GM21825 (cell line): ENCODE measurements at regions not wholly inside any gene's neighbourhood (a gene's known extent, or its start where the extent isn't known, plus 50 kb on each side); places are given as distances from the start of the nearest gene placed in this dataset.
"Not testable (repeated sequence)": the region's sequence is repeated elsewhere in the genome, so short reads cannot be mapped to it uniquely, and the experiment has no call there.

Source experiments
- ATAC-seq: cut with Tn5 transposase; IDR thresholded peaks from one replicate; pipeline ENCODE4 v1.9.1; 2021; ENCODE audit warnings: mild to moderate bottlenecking, moderate library complexity; ENCODE audit not compliant: unreplicated experiment

GRCh38 chr1:190949939-190950338 lies 472.3 kb upstream of the BRINP3 start:
- no peak for ATAC-seq

DNA sequence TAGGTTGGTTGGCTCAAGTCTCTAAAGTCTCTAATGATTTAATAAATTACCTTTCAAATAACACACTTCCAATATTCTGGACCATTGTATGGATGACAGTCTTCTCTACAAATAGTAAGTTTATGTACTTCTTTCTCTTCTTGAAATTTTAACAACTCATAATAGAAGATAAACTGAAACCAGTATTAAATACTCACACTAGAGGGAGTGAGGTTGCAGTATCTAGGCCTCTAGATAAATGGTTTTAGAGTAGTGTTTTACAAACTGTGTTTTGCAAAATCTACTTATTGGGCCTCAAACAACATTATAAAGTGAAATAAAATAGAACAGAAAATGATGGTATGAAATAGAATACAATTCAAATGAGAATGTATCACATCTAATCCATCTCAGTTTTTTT lies 479.9 kb upstream of the BRINP3 start:
- no peak for ATAC-seq

DNA sequence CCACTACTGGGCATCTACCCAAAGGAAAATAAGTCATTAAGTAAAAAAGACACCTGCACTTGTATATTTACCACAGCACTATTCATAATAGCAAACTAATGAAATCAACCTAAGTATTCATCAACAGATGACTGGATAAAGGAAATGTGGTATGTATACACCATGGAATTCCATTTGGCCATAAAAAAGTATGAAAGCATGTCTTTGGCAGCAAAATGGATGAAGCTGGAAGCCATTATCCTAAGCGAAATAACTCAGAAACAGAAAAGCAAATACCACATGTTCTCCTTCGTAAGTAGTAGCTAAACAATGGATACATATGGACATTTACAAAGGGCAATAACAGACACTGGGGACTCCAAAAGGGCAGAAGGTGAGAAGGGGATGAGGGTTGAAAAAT lies 485.7 kb upstream of the BRINP3 start:
- no peak for ATAC-seq

DNA sequence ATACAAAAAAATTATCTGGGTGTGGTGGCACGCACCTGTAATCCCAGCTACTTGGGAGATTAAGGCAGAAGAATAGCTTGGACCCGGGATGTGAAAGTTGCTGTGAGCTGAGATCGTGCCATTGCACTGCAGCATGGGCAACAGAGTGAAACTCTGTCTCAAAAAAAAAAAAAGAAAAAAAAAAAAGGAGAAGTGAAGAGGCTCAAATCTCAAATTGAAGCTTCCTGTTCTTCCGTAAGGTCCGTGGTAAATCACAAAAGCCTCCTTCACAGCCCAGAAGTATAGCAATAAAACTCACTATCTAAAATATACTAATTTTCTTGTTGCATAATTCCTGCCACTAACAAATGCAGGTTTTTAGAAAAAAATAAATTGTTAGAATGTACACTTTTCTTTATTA lies 498.2 kb upstream of the BRINP3 start:
- no peak for ATAC-seq

GRCh38 chr1:191002768-191003167 lies 525.1 kb upstream of the BRINP3 start:
- no peak for ATAC-seq

- no peak for ATAC-seq
These were observed 539.1 kb upstream of the BRINP3 start for GRCh38 chr1:191016765-191017164.

- ATAC-seq, result no peak
These were observed 545.2 kb upstream of the BRINP3 start for GRCh38 chr1:191022856-191023255.

DNA sequence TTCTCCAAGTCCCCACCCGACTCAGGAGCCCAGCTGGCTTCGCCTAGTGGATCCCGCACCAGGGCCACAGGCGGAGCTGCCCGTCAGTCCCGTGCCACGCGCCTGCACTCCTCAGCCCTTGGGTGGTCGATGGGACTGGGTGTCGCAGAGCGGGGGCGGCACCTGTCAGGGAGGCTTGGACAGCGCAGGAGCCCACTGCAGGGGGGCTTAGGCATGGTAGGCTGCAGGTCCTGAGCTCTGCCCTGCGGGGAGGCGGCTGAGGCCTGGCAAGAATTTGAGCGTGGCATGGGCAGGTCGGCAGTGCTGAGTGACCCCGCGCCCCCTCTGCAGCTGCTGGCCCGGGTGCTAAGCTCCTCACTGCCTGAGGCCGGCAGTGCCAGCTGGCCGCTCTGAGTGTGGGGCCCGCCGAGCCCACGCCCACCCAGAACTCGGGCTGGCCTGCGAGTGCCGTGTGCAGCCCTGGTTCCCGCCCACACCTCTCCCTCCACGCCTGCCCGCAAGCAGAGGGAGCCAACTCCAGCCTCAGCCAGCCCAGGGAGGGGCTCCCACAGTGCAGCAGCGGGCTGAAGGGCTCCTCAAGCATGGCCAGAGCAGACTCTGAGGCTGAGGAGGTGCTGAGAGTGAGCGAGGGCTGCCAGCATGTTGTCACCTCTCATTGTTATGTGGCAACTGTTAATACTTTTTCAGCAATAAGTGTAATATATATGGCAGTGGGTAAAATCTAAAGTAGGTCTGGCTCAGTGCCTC lies 548.4 kb upstream of the BRINP3 start:
- ATAC-seq, result no peak

DNA sequence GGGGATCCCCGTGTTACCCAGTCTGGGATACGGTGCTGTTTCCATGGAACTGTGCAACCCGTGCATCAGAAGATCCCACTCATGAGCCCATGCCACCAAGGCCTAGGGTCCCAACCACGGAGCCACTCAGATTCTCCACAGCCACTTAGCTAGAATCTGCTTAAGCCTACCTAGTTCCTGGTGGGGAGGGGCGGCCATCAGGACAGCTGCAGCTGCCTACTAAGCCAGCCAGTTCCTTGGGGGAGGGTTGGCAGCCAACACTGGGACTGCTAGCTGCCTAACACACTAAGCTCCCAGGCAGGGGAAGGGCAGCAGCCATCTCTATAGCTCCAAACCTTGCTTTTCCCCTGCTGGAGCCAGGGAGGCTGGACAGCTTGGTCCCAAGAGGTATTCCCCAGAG lies 549.2 kb upstream of the BRINP3 start:
- ATAC-seq, result no peak

GRCh38 chr1:191034132-191034531 lies 556.5 kb upstream of the BRINP3 start:
- no peak for ATAC-seq

DNA sequence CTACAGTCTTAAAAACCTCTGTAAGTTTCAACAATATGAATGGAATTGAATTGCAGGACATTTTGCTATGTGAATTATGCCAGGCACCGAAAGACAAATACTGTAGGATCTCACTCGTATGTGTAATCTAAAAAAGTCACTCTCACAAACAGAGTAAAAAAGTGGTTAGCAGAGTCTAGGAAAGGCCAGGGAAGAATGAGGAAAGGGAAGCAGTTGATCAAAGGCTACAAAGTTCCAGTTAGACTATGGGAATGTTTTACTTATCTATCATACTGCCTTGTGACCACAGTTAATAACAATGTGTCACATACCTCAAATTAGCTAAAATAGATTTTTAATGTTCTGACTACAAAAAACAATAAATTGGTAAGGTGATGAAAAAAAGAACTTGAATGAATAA lies 565.4 kb upstream of the BRINP3 start:
- no peak for ATAC-seq

- no peak for ATAC-seq
These were observed 572.1 kb upstream of the BRINP3 start for GRCh38 chr1:191049781-191050180.

- no peak for ATAC-seq
These were observed 575.2 kb upstream of the BRINP3 start for GRCh38 chr1:191052888-191053287.

GRCh38 chr1:191065346-191065745 lies 587.7 kb upstream of the BRINP3 start:
- ATAC-seq, result no peak

DNA sequence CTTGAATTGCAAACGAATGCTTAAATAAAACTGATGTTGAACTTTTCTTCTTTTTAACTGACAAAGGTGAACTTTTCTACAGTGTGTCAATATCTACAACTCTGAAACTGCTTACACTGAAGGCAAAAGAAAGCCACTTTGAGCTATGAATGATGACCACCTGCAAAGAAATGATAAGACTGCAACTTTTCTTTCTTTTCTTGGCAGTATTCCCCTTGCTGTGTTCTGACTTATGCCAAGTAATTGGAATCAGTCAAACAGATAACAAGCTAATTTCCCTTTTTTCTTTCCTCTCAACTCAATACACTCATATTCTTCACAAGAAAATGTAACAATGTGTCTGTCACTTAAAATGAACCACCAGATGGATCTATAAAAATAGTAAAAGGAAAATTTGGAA lies 588.1 kb upstream of the BRINP3 start:
- ATAC-seq, result no peak

DNA sequence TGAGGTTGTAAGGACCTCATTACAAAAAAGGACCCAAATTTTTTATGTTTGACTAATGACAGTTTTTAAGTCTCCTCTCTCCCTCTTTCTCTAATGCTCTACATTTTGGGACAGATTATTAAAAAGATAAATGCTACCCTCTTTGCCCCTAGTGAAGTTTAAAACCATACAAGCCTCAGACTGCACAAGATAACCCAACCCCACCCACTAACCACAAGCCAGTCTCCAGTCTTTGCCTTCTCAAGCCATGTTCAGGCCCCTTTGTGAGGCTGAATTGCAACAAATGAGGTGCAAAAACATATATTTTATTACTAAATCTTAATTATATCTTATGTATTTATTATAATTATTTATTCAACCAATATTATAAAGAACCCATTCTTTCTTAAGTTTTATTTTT lies 597.2 kb upstream of the BRINP3 start:
- no peak for ATAC-seq

DNA sequence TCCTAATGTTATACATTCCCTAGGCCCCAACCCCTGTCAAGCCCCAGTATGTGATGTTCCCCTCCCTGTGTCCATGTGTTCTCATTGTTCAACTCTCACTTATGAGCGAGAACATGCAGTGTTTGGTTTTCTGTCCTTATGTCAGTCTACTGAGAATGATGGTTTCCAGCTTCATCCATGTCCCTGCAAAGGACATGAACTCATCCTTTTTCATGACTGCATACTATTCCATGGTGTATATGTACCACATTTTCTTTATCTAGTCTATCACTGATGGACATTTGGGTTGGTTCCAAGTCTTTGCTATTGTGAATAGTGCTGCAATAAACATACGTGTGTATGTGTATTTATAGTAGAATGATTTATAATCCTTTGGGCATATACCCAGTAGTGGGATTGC lies 605.4 kb upstream of the BRINP3 start:
- ATAC-seq, result not testable (repeated sequence)

DNA sequence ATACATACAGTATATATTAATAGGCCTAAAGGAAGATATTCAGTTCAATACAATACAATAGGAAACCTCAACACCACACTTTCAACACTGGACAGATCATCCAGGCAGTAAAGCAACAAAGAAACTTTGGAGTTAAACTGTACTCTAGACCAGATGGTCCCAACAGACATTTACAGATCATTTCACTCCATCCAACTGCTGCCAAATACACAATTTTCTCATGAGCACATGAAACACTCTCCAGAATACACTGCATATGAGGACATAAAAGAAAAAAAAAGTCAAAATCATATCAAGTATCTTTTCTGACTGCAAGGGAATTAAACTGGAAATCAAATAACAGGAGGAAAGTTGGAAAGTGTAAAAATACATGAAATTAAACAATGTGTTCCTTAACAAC lies 607.5 kb upstream of the BRINP3 start:
- no peak for ATAC-seq

DNA sequence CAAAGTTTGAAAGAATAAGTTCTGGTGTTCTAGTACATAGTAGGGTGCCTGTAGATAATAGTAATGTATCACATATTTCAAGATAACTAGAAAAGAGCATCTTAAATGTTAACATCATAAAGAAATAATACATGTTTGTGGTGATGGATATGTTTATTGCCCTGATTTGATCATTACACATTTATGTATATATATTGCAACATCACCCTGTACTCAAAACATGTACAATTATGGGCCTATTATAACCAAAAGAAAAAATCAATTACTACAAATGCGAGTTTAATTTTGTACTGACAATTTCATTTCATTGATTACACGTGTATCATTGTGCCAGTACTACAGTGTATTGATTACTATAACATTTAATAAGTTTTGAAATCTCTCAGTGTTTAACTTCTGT lies 609.2 kb upstream of the BRINP3 start:
- no peak for ATAC-seq

DNA sequence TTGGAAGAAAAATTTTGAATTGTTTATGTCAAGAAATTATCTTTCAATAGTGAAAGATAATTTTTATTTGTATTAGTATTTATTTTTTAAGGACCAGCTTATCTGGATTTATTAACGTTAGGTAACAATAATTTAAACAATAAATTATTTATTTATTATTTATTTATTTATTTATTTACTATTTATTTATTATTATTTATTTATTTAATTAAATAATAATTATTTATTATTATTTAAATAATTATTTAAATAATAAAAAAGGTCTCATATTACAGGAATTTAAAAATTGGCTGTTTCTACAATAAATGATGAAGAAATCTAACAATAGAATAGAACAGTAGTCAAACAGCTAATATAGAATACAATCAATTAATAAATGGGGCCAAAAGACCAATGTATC lies 618.7 kb upstream of the BRINP3 start:
- no peak for ATAC-seq

- no peak for ATAC-seq
These were observed 622.0 kb upstream of the BRINP3 start for GRCh38 chr1:191099696-191100095.

GRCh38 chr1:191101960-191102359 lies 624.3 kb upstream of the BRINP3 start:
- ATAC-seq, result no peak

DNA sequence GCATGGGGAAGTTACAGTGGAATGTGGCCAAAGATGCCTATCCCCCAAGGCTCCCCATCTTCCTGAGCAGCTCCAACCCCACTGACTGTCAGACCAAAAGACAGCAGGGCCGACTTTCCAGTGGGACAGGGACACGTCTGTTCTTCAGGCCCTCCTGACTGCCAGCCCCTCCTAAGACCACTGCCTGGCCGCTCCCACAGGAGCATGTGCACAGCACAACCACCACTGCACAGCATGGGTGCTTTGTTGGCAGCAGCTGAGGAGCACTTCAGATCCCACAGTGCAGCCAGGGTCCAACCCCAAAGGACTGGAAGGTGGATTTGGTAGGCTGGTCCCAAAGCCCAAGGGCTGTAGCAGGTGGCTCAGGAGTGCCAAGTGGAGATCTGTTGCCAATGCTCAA lies 648.3 kb upstream of the BRINP3 start:
- ATAC-seq, result no peak
